ENCODE measurements at regions not wholly inside any gene's neighbourhood (a gene's known extent, or its start where the extent isn't known, plus 50 kb on each side); places are given as distances from the start of the nearest gene placed in this dataset.

GRCh38 chr16:85250147-85250463 lies 137.8 kb upstream of the CIBAR2 start:
- TF ChIP-seq CTCF (IDR thresholded peaks at IDR 0.05) (no peak), POLR2A (IDR thresholded peaks at IDR 0.05) (no peak)
- no peaks in the 10 kb centered on the region for H3K36me3 ChIP-seq
- H3K27me3 ChIP-seq, result no peaks in the 10 kb centered on the region
- no peaks in the 10 kb centered on the region for H3K4me1 ChIP-seq
- H3K9me3 ChIP-seq, result no peaks in the 10 kb centered on the region
- H3K27ac ChIP-seq, result no peak overlapping the region
- intact Hi-C loops (cut with DNase I; ENCODE audit: low total_unique reads), result loop anchor here (10.0 kb wide), 1 partner anchor 135 kb away; the partner anchor contains the start of gene CIBAR2
- H3K4me3 ChIP-seq, result no peak overlapping the region
- no peak for DNase-seq

GRCh38 chr16:85250609-85251223 lies 138.4 kb upstream of the CIBAR2 start:
- Histone ChIP-seq H3K4me3 (no peak overlapping the region), H3K4me1 (no peaks in the 10 kb centered on the region), H3K27me3 (no peaks in the 10 kb centered on the region), H3K27ac (no peak overlapping the region), H3K36me3 (no peaks in the 10 kb centered on the region), H3K9me3 (no peaks in the 10 kb centered on the region)
- intact Hi-C loops (cut with DNase I; ENCODE audit: low total_unique reads), result loop anchor here (10.0 kb wide), 1 partner anchor 136 kb away; the partner anchor contains the start of gene CIBAR2
- DNase-seq, result no peak
- TF ChIP-seq CTCF (IDR thresholded peaks at IDR 0.05) (no peak), POLR2A (IDR thresholded peaks at IDR 0.05) (no peak)

- DNase-seq, result no peak
- Histone ChIP-seq H3K27me3 (no peaks in the 10 kb centered on the region), H3K9me3 (no peaks in the 10 kb centered on the region), H3K4me1 (no peaks in the 10 kb centered on the region), H3K36me3 (no peaks in the 10 kb centered on the region), H3K27ac (no peak overlapping the region), H3K4me3 (no peak overlapping the region)
- TF ChIP-seq POLR2A (IDR thresholded peaks at IDR 0.05) (no peak), CTCF (IDR thresholded peaks at IDR 0.05) (no peak)
- intact Hi-C loops (cut with DNase I; ENCODE audit: low total_unique reads), result loop anchor here (10.0 kb wide), 1 partner anchor 136 kb away; the partner anchor contains the start of gene CIBAR2
Observed at GRCh38 chr16:85251225-85251760, 139.0 kb upstream of the CIBAR2 start.

GRCh38 chr16:85252014-85252413 lies 139.7 kb upstream of the CIBAR2 start:
- no peak for TF ChIP-seq POLR2A (IDR thresholded peaks at IDR 0.05)
- no peak for TF ChIP-seq CTCF (IDR thresholded peaks at IDR 0.05)
- DNase-seq, result no peak
- Histone ChIP-seq H3K36me3 (no peaks in the 10 kb centered on the region), H3K9me3 (no peaks in the 10 kb centered on the region), H3K4me1 (no peaks in the 10 kb centered on the region), H3K27ac (no peak overlapping the region), H3K4me3 (no peak overlapping the region), H3K27me3 (no peaks in the 10 kb centered on the region)
- intact Hi-C loops (cut with DNase I; ENCODE audit: low total_unique reads), result loop anchor here (10.0 kb wide), 1 partner anchor 137 kb away; the partner anchor contains the start of gene CIBAR2

GRCh38 chr16:85252461-85252860 lies 140.2 kb upstream of the CIBAR2 start:
- no peaks in the 10 kb centered on the region for H3K36me3 ChIP-seq
- no peaks in the 10 kb centered on the region for H3K9me3 ChIP-seq
- no peak overlapping the region for H3K27ac ChIP-seq
- no peaks in the 10 kb centered on the region for H3K4me1 ChIP-seq
- no peak overlapping the region for H3K4me3 ChIP-seq
- no peaks in the 10 kb centered on the region for H3K27me3 ChIP-seq
- TF ChIP-seq POLR2A (IDR thresholded peaks at IDR 0.05), result no peak
- DNase-seq, result no peak
- intact Hi-C loops (cut with DNase I; ENCODE audit: low total_unique reads), result loop anchor here (10.0 kb wide), 1 partner anchor 138 kb away; the partner anchor contains the start of gene CIBAR2

Data from uterus (tissue), 3 donors.